ENCODE measurements at regions not wholly inside any gene's neighbourhood (a gene's known extent, or its start where the extent isn't known, plus 50 kb on each side); places are given as distances from the start of the nearest gene placed in this dataset.

- TF ChIP-seq CTCF (IDR thresholded peaks at IDR 0.05; ENCODE audit: extremely low read depth, missing control alignments): no peak
- DNase-seq (ENCODE audit: low spot score): no peak
These were observed 260.6 kb upstream of the MAGI2 start for GRCh38 chr7:79714081-79714480.

- no peak for TF ChIP-seq CTCF (IDR thresholded peaks at IDR 0.05; ENCODE audit: extremely low read depth, missing control alignments)
- DNase-seq (ENCODE audit: low spot score): no peak
These were observed 259.8 kb upstream of the MAGI2 start for GRCh38 chr7:79713276-79713675.

DNA sequence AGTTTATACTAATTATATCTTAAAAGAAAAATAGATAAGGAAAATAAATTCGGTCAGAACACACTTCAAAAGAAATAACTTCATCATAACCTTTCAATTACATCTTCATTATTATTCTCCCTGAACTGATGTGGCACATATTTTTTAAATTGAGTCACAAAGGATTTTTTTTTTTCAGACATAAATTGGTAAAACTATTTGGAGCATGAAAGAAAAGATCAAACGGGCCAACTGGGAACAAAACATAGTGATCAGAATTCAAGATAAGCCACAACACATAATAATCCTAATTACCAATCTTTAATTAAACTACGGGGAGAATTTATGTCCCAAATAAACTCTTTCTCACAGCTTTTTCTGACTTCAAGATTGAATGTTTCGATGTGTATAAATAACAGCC is 258.2 kb upstream of the MAGI2 start:
- no peak for DNase-seq (ENCODE audit: low spot score)
- no peak for TF ChIP-seq CTCF (IDR thresholded peaks at IDR 0.05; ENCODE audit: extremely low read depth, missing control alignments)

DNA sequence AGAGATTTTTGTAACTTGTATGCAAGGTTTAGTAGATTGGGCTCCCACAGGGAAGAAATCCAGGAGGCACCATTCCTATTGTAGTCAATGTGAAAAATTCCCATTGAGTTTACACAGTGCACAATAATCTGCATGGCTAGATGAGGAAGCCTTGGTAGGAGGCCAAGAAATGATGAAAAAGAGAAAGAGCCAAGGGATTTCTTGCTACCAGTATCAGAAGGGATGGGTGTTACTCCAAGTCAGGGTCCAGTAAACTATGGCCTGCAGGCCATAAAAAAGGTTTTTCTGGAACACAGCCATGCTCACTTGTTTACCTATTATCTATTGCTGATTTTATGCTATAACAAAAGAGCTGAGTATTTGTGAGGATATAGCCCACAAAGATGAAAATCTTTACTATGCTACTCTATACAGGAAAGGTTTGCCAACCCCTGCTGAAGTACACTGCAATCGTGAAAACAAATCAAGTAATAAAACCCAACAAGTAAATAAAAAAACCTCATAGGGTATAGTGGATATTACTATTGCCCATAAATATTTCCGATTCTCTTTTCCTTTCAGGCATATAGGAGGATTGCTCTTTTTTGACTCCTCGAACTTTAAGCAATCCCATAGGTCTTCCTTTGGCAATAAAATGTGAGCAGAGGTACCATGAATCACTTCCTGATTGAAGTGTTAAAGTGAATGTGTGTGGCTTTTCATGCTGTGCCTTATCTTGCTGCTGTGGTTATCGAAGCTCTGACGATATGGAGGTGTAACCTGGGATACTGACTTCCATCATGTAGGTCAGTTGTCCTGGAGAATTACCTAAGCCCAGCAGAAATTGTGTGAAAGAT is 256.3 kb upstream of the MAGI2 start:
- no peak for TF ChIP-seq CTCF (IDR thresholded peaks at IDR 0.05; ENCODE audit: extremely low read depth, missing control alignments)
- no peak for DNase-seq (ENCODE audit: low spot score)

DNA sequence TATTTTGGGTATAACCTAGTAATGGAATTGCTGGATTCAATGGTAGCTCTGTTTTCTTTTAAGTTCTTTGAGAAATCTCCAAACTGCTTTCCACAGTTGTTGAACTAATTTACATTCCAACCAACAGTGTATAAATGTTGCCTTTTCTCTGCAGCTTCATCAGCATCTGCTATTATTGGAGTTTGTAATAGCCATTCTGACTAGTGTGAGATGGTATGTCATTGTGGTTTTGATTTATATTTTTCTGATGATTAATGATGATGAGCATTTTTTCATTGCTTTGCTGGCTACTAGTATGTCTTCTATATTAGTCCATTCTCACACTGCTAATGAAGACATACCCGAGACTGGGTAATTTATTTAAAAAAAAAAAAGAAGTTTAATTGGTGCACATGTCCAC is 248.6 kb upstream of the MAGI2 start:
- no peak for DNase-seq (ENCODE audit: low spot score)
- no peak for TF ChIP-seq CTCF (IDR thresholded peaks at IDR 0.05; ENCODE audit: extremely low read depth, missing control alignments)

DNA sequence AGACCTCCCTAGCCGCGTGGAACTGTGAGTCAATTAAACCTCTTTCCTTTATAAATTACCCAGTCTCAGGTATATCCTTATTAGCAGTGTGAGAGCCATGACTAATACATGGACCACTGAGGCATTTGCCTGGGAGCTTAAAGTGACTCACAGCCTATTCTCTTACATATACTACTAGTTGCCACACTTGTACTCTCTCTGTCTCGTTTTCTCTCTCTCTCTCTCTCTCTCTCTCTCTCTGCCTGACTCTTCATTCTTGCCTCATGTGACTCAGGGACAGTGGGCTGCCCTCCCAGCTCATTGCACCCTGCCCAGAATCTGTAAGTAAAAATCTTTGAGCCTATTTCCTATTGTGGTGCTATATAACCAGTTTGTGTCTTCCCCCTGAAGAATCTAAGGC is 238.5 kb upstream of the MAGI2 start:
- no peak for TF ChIP-seq CTCF (IDR thresholded peaks at IDR 0.05; ENCODE audit: extremely low read depth, missing control alignments)
- DNase-seq (ENCODE audit: low spot score): no peak

GRCh38 chr7:79691074-79691473 is 237.6 kb upstream of the MAGI2 start:
- TF ChIP-seq CTCF (IDR thresholded peaks at IDR 0.05; ENCODE audit: extremely low read depth, missing control alignments): no peak
- DNase-seq (ENCODE audit: low spot score): no peak

All from GM20000 (cell line).